Esophagus squamous epithelium (tissue), 4 donors: ENCODE measurements at regions not wholly inside any gene's neighbourhood (a gene's known extent, or its start where the extent isn't known, plus 50 kb on each side); places are given as distances from the start of the nearest gene placed in this dataset.

Experiments used
- CTCF ChIP-seq, 6 experiments: fragments of 450-650 bp in 4 of 6; fragments of 200-600 bp in 2 of 6; sonication (generic) in 2 of 6; IDR thresholded peaks; one replicate each; pipeline ENCODE4 v1.5.1; 2016 to 2019; ENCODE audit warnings: antibody characterized with exemption in 6 of 6, mild to moderate bottlenecking in 4 of 6, moderate library complexity in 4 of 6
- POLR2A ChIP-seq, 4 donors: fragments of 450-650 bp; IDR thresholded peaks; one replicate each; pipeline ENCODE4 v1.6.1; 2017; ENCODE audit warnings: antibody characterized with exemption in 4 of 4, mild to moderate bottlenecking in 4 of 4, moderate library complexity in 3 of 4

DNA sequence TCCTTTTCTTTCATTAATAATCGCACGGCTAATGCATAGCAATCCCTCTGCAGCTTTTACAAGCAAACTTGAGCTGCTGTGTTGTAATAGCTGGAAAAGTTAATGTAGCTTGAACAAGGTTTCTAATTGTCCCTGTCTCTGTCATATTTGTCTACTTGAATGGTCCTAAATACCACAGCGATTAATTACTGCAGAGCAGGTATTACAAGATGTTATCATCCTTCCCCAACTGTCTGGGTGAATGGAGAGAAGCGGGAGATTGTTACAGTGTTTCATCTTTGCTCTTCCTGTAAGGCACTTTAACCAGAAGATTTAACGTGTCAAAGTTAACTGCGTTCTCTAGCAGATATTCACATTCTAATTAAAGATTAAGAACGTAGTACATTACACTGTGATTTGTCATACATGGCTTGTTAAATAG lies 422.2 kb upstream of the POU3F3 start:
- TF ChIP-seq CTCF (IDR thresholded peaks at IDR 0.05): no peak
- TF ChIP-seq POLR2A (IDR thresholded peaks at IDR 0.05): no peak
